EL (cell line): ENCODE measurements at regions not wholly inside any gene's neighbourhood (a gene's known extent, or its start where the extent isn't known, plus 50 kb on each side); places are given as distances from the start of the nearest gene placed in this dataset.
"Not testable (repeated sequence)": the region's sequence is repeated elsewhere in the genome, so short reads cannot be mapped to it uniquely, and the experiment has no call there.

Source experiments
- DNase-seq: peaks from one replicate; pipeline ENCODE4 v3.0.0-alpha.2; 2016

- DNase-seq: no peak
These were observed 134.7 kb upstream of the FOXP2 start for GRCh38 chr7:114279901-114280300.

- DNase-seq: no peak
These were observed 141.4 kb upstream of the FOXP2 start for GRCh38 chr7:114273218-114273617.

GRCh38 chr7:114269714-114270113, 144.9 kb upstream of the FOXP2 start:
- DNase-seq: no peak

GRCh38 chr7:114267550-114267949, 147.1 kb upstream of the FOXP2 start:
- not testable (repeated sequence) for DNase-seq

GRCh38 chr7:114264023-114264422, 150.6 kb upstream of the FOXP2 start:
- no peak for DNase-seq

- DNase-seq: no peak
These were observed 151.4 kb upstream of the FOXP2 start for GRCh38 chr7:114263219-114263618.

GRCh38 chr7:114255404-114255841, 159.2 kb upstream of the FOXP2 start:
- DNase-seq: no peak

GRCh38 chr7:114243646-114244045, 171.0 kb upstream of the FOXP2 start:
- no peak for DNase-seq

GRCh38 chr7:114242992-114243507, 171.6 kb upstream of the FOXP2 start:
- DNase-seq: peak; percentile 0

GRCh38 chr7:114229246-114229645, 185.4 kb upstream of the FOXP2 start:
- peak; percentile 1 for DNase-seq

GRCh38 chr7:114225784-114226183, 188.8 kb upstream of the FOXP2 start:
- DNase-seq: no peak

GRCh38 chr7:114218283-114218682, 196.3 kb upstream of the FOXP2 start:
- no peak for DNase-seq

GRCh38 chr7:114217026-114217806, 197.4 kb upstream of the FOXP2 start:
- no peak for DNase-seq

- DNase-seq: no peak
These were observed 200.1 kb upstream of the FOXP2 start for GRCh38 chr7:114214466-114214865.

- no peak for DNase-seq
These were observed 201.7 kb upstream of the FOXP2 start for GRCh38 chr7:114212721-114213429.

GRCh38 chr7:114209968-114210367, 204.6 kb upstream of the FOXP2 start:
- DNase-seq: no peak

GRCh38 chr7:114206688-114207087, 207.9 kb upstream of the FOXP2 start:
- DNase-seq: no peak

GRCh38 chr7:114196517-114196916, 218.1 kb upstream of the FOXP2 start:
- no peak for DNase-seq

GRCh38 chr7:114190387-114190786, 224.2 kb upstream of the FOXP2 start:
- no peak for DNase-seq

- DNase-seq: no peak
These were observed 231.1 kb upstream of the FOXP2 start for GRCh38 chr7:114183311-114184088.

GRCh38 chr7:114182837-114183236, 231.8 kb upstream of the FOXP2 start:
- DNase-seq: no peak

- no peak for DNase-seq
These were observed 233.3 kb upstream of the FOXP2 start for GRCh38 chr7:114181280-114181679.

- DNase-seq: no peak
These were observed 233.9 kb upstream of the FOXP2 start for GRCh38 chr7:114180556-114181266.
